ENCODE measurements at regions not wholly inside any gene's neighbourhood (a gene's known extent, or its start where the extent isn't known, plus 50 kb on each side); places are given as distances from the start of the nearest gene placed in this dataset.

DNA sequence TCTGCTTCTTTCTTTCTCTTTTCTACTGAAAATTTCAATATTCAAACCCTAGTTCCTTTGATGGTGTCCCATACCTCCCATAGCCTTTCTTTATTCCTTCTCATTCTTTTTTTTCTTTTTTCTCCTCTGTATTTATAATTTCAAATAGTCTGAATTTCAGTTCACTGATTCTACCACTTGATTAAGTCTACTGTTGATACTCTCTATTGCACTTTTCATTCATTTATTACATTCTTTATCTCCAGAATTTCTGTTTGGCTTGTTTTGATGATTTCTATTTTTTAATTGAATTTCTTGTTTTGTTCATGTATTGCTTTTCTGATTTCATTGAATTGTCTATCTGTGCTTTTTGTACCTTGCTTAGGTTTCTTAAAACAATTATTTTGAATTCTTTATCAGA is 111.9 kb upstream of the VRK2 start:
- no peak for DNase-seq (ENCODE audit: low read depth in 3 of 3)

DNA sequence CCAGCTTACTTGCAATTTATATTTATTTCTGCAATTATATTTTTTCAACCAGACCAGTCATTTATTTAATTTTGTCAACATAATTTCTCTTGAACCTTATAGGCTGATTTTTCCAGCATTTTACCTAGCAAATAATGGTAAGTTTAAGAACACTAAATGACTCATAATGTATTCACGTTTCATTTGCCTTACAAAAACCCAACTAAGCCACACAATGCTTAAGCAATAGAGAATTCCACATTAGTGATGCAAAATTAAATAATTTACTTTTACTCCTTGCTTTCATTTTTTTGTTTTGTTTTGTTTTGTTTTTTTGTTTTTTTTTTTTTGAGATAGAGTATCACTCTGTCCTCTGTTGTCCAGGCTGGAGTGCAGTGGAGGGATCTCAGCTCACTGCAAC is 110.4 kb upstream of the VRK2 start:
- DNase-seq (ENCODE audit: low read depth in 3 of 3) = no peak

DNA sequence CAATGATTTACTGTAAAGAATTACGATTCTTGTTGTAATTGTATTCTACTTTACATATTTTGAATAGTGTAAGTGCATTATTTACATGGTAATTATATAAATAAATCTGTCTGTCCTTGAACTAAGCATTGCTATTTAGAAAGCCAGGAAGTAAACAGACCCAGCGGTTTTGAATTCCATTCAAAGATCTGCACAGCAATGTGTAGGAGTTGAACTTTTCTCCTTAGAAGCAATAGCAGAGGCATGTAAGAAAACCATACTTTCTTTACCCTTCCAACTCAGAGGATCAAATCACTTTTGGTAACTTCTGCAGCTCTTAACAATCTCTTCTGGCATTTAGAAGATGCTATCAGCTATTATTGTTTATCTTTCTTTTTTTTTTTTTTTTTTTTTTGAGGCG is 109.2 kb upstream of the VRK2 start:
- DNase-seq (ENCODE audit: low read depth in 3 of 3) = no peak

DNA sequence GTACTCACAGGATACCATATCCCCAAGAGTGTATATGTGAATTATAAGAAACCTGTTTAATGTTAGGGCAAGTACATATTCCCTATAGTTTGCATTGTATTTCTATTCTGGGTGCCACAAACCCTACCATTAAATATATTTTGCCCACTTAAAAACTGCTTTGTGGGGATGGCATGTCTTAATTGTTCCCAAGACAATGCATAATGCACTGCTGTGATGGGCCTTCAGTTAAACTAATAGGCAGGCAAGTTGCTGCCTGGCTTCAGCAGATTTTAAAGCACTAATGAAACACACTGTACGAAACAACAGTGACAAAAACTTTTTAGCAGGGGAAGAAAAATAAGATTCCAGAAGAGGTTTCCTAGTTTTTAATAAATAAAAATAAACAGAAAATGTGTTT is 104.8 kb upstream of the VRK2 start:
- no peak for DNase-seq (ENCODE audit: low read depth in 3 of 3)

DNA sequence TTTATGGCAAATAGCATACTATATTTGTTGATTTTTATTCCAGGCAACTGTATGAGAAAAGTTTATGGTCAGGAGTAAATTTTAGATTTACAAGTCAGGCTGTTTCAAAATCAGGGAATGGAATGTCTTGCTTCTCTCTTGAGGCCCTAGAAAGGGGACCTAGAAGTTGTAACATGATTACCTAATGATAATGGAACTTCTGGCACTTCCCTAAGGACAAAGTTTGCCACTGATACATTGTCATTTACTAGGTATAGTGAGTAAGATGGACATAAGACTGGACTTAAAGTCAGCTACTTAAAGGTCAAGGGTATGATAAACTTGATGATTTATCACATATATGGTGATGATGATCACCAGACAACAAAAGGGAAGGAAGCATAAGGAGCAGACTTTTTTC is 103.3 kb upstream of the VRK2 start:
- DNase-seq (ENCODE audit: low read depth in 3 of 3) = no peak

DNA sequence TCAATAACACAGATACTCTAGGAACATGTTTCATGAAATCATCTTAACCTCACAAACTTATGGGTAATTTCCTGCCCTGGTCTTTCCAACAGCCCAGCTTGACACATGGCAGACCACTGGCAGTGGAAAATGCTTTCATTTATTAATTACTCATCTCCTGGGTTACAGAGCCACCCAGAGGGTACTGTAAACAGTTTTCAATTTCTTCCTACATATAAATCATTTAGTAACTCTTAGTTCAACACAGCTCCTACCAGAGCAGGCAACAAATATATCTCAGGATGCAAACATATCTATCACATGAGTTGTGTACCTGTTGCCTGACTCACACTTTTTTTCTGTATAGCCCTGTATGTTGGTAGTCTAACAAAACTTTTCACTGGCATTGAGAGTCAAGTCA is 99.2 kb upstream of the VRK2 start:
- DNase-seq (ENCODE audit: low read depth in 3 of 3) = no peak

DNA sequence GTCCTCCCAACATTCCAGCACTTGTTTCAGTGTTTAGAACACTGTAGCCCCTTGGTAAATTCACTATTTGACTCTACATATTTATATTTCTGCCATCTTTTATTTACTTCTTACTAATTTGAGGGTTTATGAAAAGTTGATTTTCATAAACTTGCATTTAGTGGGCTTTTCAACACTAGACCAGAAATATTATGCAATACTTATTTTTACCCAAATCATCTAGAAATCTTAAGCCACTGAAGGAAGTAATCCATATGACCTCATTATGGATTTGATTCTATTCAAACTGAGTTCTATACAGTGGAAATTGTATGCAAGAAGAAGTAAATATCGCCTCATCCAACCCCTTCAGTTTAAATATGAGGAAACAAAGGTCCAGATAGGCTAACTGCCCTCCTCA is 92.6 kb upstream of the VRK2 start:
- DNase-seq (ENCODE audit: low read depth in 3 of 3) = no peak

DNA sequence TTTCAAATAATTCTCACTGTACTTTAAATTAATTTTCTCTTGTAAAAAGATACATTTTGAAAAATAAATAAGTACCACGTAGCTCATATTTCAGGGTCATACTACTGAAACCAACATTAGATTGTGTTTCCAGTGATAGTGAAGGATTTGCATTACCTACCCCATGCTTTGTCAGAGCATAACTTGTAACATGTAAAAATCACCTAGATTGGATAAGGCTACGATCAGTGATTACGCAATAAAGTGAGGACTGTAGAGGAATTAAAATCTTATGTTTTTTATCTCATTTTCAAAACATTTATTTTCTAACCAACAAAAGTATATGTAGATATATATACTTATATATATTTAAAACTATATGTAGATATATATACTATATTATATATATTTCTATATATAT is 89.4 kb upstream of the VRK2 start:
- DNase-seq (ENCODE audit: low read depth in 3 of 3) = no peak

DNA sequence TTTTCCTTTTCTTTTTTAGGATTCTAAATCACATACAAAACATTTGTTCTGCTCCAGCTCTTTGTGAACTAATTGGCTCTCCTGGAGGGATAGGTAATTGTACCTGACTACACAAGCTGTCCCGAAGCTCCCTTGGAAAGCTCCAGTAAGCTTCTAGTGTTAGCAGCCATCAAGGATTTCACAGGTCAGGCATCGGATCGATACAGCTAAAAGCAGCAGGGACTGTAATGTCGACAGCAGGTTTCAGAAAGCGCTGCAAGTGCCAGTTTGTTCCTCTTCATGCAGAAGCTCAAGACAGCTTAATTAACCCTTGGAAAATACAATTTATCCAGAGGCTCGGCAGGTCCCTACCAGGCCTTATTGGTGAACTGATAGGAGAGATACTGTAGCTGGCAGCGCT is 87.2 kb upstream of the VRK2 start:
- no peak for DNase-seq (ENCODE audit: low read depth in 3 of 3)

DNA sequence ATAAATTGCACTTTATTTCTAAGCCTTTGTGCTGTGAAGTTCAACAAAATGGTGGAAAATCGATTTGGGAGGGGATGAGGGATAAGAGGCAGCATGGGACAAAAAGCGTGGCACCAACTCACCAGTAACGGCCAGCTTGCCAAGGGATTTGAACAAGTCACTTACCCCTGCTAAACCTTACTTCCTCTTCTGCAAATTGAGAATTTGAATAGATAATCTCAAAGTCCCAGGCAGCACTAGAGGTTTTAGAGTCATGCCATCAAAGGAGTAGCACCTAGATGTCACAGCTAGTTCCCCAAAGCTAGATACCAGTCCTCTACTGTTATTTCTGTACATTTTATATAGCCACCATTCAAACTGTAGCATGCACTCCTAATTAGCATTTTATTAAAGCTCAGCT is 83.7 kb upstream of the VRK2 start:
- no peak for DNase-seq (ENCODE audit: low read depth in 3 of 3)

DNA sequence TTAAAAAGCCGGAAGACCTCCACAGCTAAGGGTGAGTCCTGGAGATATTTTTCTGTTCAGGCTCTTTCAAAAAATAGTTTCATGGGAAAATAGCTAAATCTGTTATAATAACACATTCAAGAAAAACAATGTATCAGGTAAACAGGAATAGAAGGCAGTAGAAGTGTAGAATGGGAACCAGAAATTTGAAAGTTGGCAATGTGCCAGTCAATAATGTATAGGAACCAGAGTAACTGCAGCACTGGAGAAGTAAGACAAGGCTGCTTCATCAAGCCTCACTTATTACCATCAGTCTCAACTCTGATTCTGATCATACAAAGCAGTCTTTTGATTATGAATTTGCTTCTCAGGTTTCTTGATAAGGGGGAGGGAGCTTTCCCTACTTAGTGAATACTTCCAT is 81.4 kb upstream of the VRK2 start:
- DNase-seq (ENCODE audit: low read depth in 3 of 3) = no peak

DNA sequence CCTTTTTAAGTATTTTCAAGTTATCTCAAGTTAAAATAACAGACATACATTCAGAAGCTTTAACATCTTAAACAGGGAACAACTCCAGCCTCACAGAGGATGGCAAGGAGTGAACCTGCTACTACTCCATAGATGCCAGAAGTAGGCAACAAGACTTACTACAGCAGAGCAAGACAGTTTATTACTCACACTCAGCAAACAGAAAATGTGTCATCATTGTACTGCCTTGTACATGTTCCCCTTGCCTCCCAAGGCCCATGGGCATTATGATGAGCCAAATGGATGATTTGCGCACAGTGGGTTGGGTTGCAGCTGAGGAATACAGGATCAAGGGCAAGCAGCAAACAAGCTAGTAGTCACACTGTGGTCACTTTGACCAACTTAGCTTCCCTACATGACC is 80.6 kb upstream of the VRK2 start:
- DNase-seq (ENCODE audit: low read depth in 3 of 3) = no peak

DNA sequence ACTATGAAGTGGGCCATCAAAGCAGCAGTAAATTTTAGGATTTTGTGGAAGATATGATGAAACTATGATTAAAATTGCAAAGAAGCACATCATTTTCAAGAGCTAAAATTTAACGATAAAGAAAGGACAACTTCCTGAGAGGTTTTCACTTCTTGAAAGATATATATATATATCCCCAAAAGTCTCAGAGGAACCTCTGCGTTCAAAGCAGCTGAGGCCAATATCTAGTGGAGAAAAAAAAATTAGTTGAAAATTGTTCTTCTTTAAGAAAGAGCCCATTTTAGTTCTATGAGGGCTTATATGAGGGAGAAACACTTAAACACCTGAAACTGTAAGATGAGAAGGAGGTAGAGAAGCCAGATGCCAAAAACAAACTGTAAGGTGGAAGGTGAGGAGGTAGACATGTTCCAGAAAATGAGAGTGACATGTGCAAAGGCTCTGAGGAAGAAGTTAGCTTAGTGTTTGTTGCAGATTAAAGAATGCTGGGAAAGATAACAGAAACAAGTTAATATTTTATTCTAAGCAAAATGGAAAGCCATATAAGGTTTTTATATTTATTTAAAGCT is 72.9 kb upstream of the VRK2 start:
- no peak for DNase-seq (ENCODE audit: low read depth in 3 of 3)

DNA sequence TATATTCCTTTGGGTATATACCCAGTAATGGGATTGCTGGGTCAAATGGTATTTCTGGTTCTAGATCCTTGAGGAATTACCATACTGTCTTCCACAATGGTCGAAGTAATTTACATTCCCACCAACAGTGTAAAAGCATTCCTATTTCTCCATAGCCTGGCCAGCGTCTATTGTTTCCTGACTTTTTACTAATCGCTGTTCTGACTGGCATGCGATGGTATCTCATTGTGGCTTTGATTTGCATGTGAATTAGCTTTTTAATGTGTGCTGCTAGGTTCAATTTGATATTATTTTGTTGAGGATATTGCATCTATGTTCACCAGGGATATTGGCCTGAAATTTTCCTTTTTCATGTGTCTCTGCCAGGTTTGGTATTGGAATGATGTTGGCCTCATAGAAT is 67.4 kb upstream of the VRK2 start:
- DNase-seq (ENCODE audit: low read depth in 3 of 3) = no peak

DNA sequence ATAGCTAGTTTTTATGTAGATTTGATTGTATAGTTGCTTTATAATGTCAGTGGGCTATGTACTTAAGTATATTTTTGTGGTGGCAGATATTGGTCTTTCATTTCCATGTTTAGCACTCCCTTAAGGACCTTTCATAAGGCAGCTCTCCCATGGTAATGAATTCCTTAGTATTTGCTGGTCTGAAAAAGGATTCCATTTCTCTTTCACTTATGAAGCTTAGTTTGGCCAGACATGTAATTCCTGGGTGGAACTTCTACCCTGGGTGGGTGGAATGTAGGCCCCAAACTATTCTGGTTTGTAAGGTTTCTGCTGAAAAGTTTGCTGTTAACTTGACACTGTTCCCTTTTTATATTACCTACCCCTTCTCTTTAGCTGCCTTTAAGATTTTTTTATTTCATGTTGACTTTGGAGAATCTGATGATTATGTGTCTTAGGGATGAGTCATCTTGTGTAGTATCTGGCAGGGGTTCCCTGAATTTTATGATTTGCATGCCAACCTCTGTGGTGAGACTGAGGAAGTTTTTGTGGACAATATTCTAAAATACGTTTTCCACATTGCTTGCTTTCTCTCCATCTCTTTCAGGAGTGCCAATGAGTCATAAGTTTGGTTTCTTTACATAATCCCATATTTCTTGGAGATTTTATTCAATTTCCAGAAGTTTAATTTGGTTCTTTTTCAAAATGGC is 65.4 kb upstream of the VRK2 start:
- DNase-seq (ENCODE audit: low read depth in 3 of 3) = no peak

DNA sequence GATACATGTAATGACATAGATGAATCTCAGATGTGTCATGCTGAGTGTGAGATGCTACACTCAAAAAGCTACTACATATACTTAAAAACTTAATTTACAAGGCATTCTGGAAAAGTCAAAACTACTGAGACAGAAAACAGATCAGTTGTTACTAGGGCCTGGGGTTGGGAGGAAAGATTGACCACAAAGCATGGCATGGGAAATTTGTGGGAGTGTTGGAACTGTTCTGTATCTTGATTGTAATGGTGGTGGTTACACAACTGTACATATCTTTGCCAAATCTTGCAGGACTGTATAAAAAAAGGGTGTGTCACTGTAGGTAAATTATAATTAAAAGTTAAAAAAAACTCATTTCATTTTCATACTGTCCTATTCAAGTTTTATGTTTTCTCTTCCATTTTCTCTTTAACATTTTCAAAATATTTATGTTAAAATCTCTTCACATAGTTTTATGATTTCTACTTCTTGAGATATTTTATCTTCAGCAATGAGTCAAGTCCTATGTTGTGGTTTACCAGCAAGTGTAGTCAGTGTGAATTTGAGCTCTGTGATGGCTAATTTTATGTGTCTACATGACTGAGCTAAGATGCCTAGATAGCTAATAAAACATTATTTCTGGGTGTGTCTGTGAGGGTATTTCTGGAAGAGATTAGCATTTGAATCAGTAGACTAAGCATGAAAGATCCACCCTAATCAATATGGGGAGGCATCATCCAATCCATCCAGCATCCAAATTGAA is 58.6 kb upstream of the VRK2 start:
- no peak for DNase-seq (ENCODE audit: low read depth in 3 of 3)

DNA sequence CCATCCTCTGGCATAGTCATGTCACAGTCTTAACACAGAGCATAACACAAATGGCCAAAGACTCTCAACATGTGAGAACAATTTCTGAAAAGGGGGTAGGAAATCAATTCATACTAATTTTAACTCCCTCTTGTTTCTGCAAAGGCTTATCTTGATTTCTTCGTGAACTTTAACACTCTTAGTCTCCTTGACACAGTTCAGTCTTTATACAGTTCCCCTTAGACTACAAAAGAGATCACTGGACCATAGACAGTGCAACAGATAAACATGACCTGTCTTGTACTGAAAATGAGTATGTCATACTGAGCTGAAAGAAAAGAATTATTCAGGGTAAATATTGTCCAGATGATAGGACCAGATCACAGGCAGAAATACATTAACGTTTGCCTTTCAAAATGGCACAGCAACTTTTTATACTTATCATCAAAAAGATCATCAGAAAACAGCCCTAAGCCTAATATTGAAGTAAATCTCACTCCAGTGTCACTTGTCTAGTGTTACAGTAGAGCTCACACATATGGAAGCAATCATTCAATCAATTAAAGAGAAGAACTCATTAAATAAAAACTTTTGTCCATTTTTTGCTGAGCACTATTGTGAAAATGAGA is 56.4 kb upstream of the VRK2 start:
- DNase-seq (ENCODE audit: low read depth in 3 of 3) = no peak

All from stimulated activated CD4-positive, alpha-beta T cell treated with anti-CD3 and anti-CD28 coated beads, TNF-alpha, amount 100 ng/mL, for 48 hours (primary cell).